ENCODE measurements at regions not wholly inside any gene's neighbourhood (a gene's known extent, or its start where the extent isn't known, plus 50 kb on each side); places are given as distances from the start of the nearest gene placed in this dataset.

DNA sequence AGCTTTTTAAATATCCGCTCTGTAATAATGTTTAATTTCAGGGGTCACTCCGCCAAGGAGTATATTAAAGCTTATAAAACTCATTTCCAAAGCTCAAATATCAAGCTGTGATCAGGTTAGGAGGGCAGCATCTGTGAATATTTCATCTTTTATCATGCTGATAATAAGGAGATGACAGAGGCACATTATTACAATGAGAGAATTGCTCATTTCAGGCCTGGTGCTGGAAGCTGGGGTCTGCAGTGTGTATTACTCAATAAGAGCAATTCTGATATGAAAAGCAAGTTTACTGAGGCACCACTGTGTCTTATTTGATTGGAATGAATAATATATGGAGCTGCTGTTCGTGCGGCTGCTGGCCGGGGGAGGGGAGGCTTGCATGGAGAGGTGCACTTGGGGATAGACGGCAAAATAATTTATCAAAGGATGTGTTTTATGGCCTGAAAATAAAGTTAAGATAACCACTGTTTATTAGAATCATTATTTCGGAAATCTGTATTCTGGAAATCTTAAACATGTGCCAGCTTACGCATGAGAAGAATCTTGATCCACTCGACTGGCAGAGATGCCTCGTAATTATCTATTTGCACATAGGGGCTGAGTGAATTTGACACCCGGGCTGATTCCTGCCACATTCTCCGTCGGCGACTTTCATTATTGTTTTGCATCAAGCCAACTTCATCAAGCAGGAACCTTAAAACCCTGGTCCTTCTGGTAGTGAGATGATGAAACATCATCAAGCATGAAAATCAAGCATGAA is 173.2 kb downstream of the RRAGC start:
- TF ChIP-seq POLR2A (IDR thresholded peaks at IDR 0.05; ENCODE audit: low read depth, low read length): no peak
- TF ChIP-seq POLR2AphosphoS5 (IDR thresholded peaks at IDR 0.05; ENCODE audit: low read depth, low read length): no peak
- TF ChIP-seq POU2F2 (IDR thresholded peaks at IDR 0.05; ENCODE audit: low read depth, low read length): no peak
- no peak for TF ChIP-seq TAF1 (IDR thresholded peaks at IDR 0.05; ENCODE audit: low read depth, low read length)
- no peak for TF ChIP-seq SPI1 (IDR thresholded peaks at IDR 0.05; ENCODE audit: low read depth, low read length)

Data from GM12891 (cell line).